Tibial nerve (tissue), 3 donors: ENCODE measurements at regions not wholly inside any gene's neighbourhood (a gene's known extent, or its start where the extent isn't known, plus 50 kb on each side); places are given as distances from the start of the nearest gene placed in this dataset.

Source experiments
- POLR2A ChIP-seq, 2 donors: fragments of 450-650 bp; IDR thresholded peaks; one replicate each; pipeline ENCODE4 v1.6.1; 2017; ENCODE audit warnings: antibody characterized with exemption in 2 of 2, mild to moderate bottlenecking in 2 of 2, moderate library complexity in 2 of 2
- TF ChIP-seq, protein P1 (sequence below), 5 experiments: fragments of 200-600 bp in 3 of 5; fragments of 450-650 bp in 2 of 5; sonication (generic) in 3 of 5; IDR thresholded peaks; one replicate each; pipeline ENCODE4 v1.5.1; 2016 to 2019; ENCODE audit warnings: antibody characterized with exemption in 5 of 5, mild to moderate bottlenecking in 3 of 5, moderate library complexity in 2 of 5

GRCh38 chr4:24656906-24657305 is 72.6 kb upstream of the DHX15 start:
- TF ChIP-seq, protein P1, sequence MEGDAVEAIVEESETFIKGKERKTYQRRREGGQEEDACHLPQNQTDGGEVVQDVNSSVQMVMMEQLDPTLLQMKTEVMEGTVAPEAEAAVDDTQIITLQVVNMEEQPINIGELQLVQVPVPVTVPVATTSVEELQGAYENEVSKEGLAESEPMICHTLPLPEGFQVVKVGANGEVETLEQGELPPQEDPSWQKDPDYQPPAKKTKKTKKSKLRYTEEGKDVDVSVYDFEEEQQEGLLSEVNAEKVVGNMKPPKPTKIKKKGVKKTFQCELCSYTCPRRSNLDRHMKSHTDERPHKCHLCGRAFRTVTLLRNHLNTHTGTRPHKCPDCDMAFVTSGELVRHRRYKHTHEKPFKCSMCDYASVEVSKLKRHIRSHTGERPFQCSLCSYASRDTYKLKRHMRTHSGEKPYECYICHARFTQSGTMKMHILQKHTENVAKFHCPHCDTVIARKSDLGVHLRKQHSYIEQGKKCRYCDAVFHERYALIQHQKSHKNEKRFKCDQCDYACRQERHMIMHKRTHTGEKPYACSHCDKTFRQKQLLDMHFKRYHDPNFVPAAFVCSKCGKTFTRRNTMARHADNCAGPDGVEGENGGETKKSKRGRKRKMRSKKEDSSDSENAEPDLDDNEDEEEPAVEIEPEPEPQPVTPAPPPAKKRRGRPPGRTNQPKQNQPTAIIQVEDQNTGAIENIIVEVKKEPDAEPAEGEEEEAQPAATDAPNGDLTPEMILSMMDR (IDR thresholded peaks at IDR 0.05): no peak
- no peak for TF ChIP-seq POLR2A (IDR thresholded peaks at IDR 0.05)
